ENCODE measurements at regions not wholly inside any gene's neighbourhood (a gene's known extent, or its start where the extent isn't known, plus 50 kb on each side); places are given as distances from the start of the nearest gene placed in this dataset.

- TF ChIP-seq EZH2 (IDR thresholded peaks at IDR 0.05; ENCODE audit: low read length, missing control alignments) (no peak), CTCF (conservative IDR thresholded peaks at IDR 0.05 in 1 of 2, IDR thresholded peaks at IDR 0.05 in 1 of 2; ENCODE audit: low read depth in 1 of 2, low read length in 2 of 2) (no peak)
These were observed 144.5 kb upstream of the SMYD2 start for GRCh38 chr1:214136324-214136919.
